ENCODE measurements at regions not wholly inside any gene's neighbourhood (a gene's known extent, or its start where the extent isn't known, plus 50 kb on each side); places are given as distances from the start of the nearest gene placed in this dataset.
"Not testable (repeated sequence)": the region's sequence is repeated elsewhere in the genome, so short reads cannot be mapped to it uniquely, and the experiment has no call there.

DNA sequence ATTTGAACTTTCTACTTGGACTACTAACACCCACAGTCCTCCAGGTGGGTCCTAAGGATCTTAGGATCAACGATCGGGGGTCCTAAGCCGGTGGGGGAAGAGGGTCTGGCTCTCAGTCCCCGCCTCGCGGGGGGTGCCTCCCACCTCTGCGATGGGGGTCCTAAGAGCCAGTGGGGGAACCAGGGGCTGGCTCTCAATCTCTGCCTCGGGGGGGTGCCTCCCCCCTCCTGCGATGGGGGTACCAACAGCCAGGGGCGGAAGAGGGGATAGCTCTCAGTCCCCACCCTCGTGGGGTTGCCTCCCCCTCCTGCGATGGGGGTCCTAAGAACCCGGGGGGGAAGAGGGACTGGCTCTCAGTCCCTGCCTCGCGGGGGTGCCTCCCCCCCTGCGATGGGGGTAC lies 165.3 kb downstream of the ATP6V0E2 start:
- not testable (repeated sequence) for ATAC-seq (replicated peaks in 6 of 8); H3K4me3 ChIP-seq; H3K4me1 ChIP-seq (replicated peaks in 1 of 2); H3K27ac ChIP-seq
- in situ Hi-C loops (cut with MboI; ENCODE audit: low pct_unique_long_range_greater_than_20kb in 2 of 9, low sequenced_read_pairs in 9 of 9, unreplicated experiment in 9 of 9): loop anchor here in 1 of 9 experiments (25.0 kb wide), 1 partner anchor 152 kb away; no protein-coding TSS in a partner anchor
- WGBS, 10 experiments: no CpG with 5 or more reads among the region's 16 CpGs

DNA sequence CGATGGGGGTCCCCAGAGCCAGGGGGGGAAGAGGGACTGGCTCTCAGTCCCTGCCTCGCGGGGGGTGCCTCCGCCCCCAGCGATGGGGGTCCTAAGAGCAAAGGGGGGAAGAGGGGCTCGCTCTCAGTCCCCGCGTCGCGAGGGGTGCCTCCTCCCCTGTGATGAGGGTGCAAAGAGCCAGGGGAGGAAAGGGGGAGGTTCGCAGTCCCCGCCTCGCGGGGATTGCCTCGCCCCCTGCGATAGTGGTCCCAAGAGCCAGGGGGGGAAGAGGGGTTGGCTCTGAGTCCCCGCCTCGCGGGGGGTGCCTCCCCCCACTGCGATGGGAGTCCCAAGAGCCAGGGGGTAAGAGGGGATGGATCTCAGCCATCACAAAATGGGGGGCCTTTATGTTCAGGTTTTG lies 168.5 kb downstream of the ATP6V0E2 start:
- in situ Hi-C loops (cut with MboI; ENCODE audit: low pct_unique_long_range_greater_than_20kb in 2 of 9, low sequenced_read_pairs in 9 of 9, unreplicated experiment in 9 of 9): loop anchor here in 1 of 9 experiments (25.0 kb wide), 1 partner anchor 155 kb away; no protein-coding TSS in a partner anchor
- H3K27ac ChIP-seq; H3K4me1 ChIP-seq (replicated peaks in 1 of 2); H3K4me3 ChIP-seq; ATAC-seq (replicated peaks in 6 of 8): not testable (repeated sequence)
- no CpG with 5 or more reads among the region's 20 CpGs for WGBS, 10 experiments

DNA sequence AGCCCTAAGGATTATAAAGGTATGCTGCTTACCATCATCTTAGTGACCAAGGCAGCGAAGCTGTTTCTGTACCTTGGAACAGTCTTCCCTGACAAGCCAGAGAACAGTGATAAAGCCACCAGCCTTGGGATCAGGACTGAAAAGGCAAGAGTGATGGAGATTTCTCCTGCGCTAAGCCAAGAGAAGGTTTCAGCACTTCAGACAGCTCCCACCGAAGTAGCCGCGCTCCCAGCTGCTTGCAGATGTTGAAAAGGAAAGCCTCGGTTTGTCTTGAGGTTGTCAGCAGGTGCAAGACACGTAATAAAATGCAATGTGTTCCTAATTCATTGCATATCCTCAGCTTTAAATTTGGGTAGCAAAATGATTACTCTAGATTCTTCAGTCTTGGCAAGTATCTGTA lies 171.0 kb downstream of the ATP6V0E2 start:
- not testable (repeated sequence) for H3K4me1 ChIP-seq (replicated peaks in 1 of 2); H3K4me3 ChIP-seq; H3K27ac ChIP-seq
- ATAC-seq (replicated peaks in 6 of 8): peak in 2 of 8 experiments; percentile 47 to 48
- in situ Hi-C loops (cut with MboI; ENCODE audit: low pct_unique_long_range_greater_than_20kb in 2 of 9, low sequenced_read_pairs in 9 of 9, unreplicated experiment in 9 of 9): loop anchor here in 1 of 9 experiments (25.0 kb wide), 1 partner anchor 157 kb away; no protein-coding TSS in a partner anchor
- WGBS, 10 experiments: 0 to 19% (median 0%) methylated on average over 1 to 7 of the region's 7 CpGs; no CpG with 5 or more reads in 2 of the 10 experiments

DNA sequence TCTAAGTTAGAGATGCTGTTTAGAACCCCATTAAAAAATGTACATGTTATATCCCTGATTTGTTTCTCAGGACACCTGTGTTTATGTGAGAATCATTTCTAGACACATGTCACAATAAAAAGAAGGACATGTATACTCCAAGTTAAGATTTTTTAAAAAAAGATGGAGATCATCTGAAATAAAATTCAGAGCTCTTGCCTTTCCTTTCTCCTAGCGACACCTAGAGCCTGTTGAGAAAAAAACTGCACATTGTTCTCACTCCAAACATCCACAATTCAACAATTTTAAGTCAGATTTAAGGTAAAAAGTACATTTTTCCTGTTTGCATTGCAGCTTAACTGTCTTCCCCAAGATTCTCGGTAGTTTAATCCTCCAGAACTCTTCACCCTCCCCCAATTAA lies 171.8 kb downstream of the ATP6V0E2 start:
- in situ Hi-C loops (cut with MboI; ENCODE audit: low pct_unique_long_range_greater_than_20kb in 2 of 9, low sequenced_read_pairs in 9 of 9, unreplicated experiment in 9 of 9): loop anchor here in 1 of 9 experiments (25.0 kb wide), 1 partner anchor 158 kb away; no protein-coding TSS in a partner anchor
- 0% methylated on average over 1 of the region's 2 CpGs; no CpG with 5 or more reads in 8 of the 10 experiments for WGBS, 10 experiments
- ATAC-seq (replicated peaks in 6 of 8): not testable (repeated sequence)

DNA sequence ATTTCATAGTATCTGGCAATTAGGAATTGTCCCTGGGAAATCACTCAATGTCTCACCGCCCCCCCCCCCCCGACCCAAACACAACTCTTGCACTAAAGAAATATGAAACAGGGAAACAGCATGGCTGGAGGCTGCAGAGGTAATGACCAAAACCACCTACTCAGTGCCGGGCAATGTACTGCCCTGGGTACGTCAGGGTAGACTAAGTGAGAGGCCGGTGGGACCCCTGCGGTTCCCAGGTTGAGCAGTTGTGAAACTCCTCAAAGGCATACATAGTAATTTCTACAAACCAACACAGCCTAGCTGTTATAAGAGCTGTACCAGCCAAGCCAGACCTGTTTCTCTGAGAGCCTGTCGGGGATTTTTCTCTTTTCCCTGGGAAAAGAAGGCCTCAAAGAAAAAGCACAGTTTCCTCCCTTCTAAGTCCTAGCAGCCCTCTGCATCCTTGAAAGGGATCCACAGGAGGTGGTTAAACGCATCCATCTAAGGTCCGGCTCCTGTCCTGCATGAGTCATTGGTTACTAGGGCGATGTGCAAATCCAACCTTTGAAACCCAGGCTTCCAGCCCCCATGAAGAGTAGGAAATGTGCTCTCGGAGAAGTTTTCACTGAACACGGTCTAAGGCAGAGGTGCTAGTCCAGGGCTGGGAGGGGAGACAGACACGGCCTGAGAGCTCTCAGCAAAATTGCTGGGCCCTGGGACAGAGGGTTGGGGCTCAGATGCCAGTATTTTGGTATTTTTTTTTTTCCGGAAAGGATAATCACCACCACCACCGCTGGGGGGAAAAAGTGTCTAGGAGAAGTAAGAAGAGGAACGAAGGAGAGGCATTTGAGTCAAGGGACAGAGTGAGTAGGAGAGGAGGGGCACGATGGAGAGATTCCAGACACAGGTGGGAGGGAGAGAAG lies 172.8 kb downstream of the ATP6V0E2 start:
- peak in 4 of 8 experiments; percentile 1 to 19 (median 4) for ATAC-seq (replicated peaks in 6 of 8)
- H3K4me1 ChIP-seq (replicated peaks in 1 of 2); H3K27ac ChIP-seq: not testable (repeated sequence)
- peak overlapping the region in 1 of 5 donors; percentile 11 for H3K4me3 ChIP-seq
- no CpG with 5 or more reads among the region's 17 CpGs for WGBS, 10 experiments
- in situ Hi-C loops (cut with MboI; ENCODE audit: low pct_unique_long_range_greater_than_20kb in 2 of 9, low sequenced_read_pairs in 9 of 9, unreplicated experiment in 9 of 9): loop anchor here in 1 of 9 experiments (25.0 kb wide), 1 partner anchor 159 kb away; no protein-coding TSS in a partner anchor

More for the DNA sequence above, 171.8 kb downstream of the ATP6V0E2 start:
- not testable (repeated sequence) for H3K4me1 ChIP-seq (replicated peaks in 1 of 2); H3K4me3 ChIP-seq; H3K27ac ChIP-seq

DNA sequence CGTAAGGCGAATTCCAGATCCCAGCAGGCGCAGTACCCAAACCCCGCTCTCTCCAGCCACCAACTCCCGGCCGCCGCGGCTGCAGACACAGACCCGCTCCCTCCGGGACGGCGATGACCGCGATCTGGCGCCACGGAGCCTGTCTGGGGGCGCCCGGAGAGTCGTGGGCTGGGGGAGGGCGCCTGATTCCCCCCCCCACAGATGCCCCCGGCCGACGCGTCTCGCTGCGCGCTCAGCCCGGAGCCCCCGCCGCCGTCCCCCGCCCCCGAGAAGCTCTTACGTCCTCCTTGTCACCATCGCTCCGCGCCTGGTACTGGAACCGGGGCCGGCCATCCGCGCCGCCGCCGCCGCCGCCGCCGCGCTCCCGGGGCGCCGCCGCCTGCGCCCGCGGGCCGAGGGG lies 173.6 kb downstream of the ATP6V0E2 start:
- not testable (repeated sequence) for H3K4me1 ChIP-seq (replicated peaks in 1 of 2); H3K27ac ChIP-seq
- WGBS, 10 experiments: no CpG with 5 or more reads among the region's 57 CpGs
- in situ Hi-C loops (cut with MboI; ENCODE audit: low pct_unique_long_range_greater_than_20kb in 2 of 9, low sequenced_read_pairs in 9 of 9, unreplicated experiment in 9 of 9): loop anchor here in 1 of 9 experiments (25.0 kb wide), 1 partner anchor 160 kb away; no protein-coding TSS in a partner anchor
- peak overlapping the region; percentile 31 to 55 (median 45) for H3K4me3 ChIP-seq
- peak in 5 of 8 experiments; percentile 45 to 51 (median 47) for ATAC-seq (replicated peaks in 6 of 8)

DNA sequence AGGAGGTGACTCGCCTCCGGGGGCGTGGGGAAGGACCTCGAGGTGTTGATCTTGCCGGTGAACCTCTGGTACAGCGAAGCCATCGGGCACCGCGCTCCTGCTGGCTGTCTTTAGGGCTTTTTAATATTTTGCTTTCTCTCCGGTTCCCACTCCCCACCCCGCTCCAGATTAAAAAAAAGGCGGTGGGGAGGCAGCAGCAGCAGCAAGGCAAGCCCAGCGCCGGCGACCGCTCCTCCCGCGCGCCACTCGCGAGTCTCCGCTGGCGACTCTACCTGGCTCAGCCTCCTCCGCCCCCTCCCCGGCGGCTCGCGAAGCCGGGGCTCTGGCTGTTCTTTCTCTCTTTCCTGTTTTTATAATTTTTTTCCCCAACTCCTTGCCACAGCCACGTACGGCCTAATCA lies 174.0 kb downstream of the ATP6V0E2 start:
- H3K27ac ChIP-seq; H3K4me1 ChIP-seq (replicated peaks in 1 of 2): not testable (repeated sequence)
- in situ Hi-C loops (cut with MboI; ENCODE audit: low pct_unique_long_range_greater_than_20kb in 2 of 9, low sequenced_read_pairs in 9 of 9, unreplicated experiment in 9 of 9): loop anchor here in 1 of 9 experiments (25.0 kb wide), 1 partner anchor 160 kb away; no protein-coding TSS in a partner anchor
- peak in 5 of 8 experiments; percentile 20 to 59 (median 38) for ATAC-seq (replicated peaks in 6 of 8)
- H3K4me3 ChIP-seq: peak overlapping the region; percentile 31 to 55 (median 45)
- 0% methylated on average over 2 to 3 of the region's 31 CpGs; no CpG with 5 or more reads in 8 of the 10 experiments for WGBS, 10 experiments

DNA sequence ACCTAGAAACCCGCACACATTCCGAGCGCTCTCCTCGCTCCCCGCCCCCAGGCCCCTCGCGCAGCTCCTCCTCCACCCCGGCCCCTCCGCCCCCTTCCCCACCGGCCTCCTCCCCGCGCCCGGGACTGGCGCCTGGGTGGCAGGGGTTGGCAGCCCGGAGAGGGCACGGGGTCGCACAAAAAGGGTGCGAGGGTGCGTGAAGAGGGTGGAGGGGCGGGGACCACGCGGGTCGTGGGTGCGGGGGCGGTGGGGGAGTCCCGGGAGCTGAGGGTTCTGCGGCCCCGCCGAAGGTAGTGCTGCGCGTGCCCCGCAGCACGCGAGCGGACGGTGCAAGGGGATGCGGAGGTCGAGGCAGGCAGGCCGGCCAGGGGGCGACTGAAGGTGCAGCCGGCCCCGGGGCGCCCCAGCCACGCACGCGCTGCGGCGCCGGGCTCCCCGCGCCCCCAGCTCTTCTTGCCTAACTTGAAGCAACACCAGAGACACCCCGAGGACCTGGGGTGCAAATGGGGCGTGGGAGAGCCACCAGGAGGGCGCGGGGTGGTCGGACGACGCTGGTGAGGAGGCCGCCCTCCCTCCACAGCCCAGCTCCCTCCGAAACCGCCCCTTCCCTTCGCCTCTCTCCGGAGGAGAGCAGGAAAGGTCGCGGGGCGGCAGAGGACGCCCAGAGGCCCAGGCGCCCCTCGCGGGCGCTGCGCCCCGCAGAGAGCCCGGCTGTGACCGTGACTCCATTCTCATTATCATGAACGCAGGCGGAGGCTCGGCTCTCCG lies 174.7 kb downstream of the ATP6V0E2 start:
- 0% methylated on average over 1 of the region's 79 CpGs; no CpG with 5 or more reads in 9 of the 10 experiments for WGBS, 10 experiments
- in situ Hi-C loops (cut with MboI; ENCODE audit: low pct_unique_long_range_greater_than_20kb in 2 of 9, low sequenced_read_pairs in 9 of 9, unreplicated experiment in 9 of 9): loop anchor here in 1 of 9 experiments (25.0 kb wide), 1 partner anchor 161 kb away; no protein-coding TSS in a partner anchor
- peak overlapping the region; percentile 31 to 55 (median 45) for H3K4me3 ChIP-seq
- ATAC-seq (replicated peaks in 6 of 8): peak in 6 of 8 experiments; percentile 52 to 63 (median 60)
- not testable (repeated sequence) for H3K27ac ChIP-seq; H3K4me1 ChIP-seq (replicated peaks in 1 of 2)

DNA sequence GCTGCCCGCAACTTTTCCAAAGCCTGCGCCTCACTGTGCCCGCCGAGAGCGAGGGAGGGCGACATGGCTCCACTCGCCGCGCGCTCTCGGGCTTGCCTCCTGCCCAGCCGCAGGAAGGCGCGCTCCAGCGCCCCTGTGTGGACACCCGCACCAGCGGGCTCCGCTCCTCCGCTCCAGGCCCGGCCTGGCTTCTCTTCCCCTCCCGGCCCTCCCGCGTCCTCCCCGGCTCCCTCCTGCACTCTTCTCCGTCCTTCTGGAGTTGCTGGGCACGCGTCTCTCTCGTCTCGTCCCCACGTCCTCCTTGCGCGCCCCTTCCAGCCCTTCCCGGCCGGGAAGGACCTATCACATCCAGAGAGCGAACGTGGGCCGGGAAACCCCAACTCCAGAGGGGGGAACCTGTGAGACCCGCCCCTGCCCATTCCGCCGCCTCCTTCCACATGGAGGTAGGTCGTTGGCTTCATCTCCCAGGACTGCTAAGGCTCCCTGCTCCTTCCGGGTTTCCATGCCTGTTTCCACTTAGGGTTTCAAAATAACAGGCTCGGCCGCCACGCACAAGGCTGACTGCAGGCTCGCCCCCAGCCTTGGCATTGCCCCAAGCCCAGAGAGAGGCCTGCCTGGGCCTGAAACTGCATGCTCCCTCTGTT lies 175.4 kb downstream of the ATP6V0E2 start:
- H3K4me1 ChIP-seq (replicated peaks in 1 of 2); H3K27ac ChIP-seq: not testable (repeated sequence)
- peak; percentile 52 to 95 (median 87) for ATAC-seq (replicated peaks in 6 of 8)
- in situ Hi-C loops (cut with MboI; ENCODE audit: low pct_unique_long_range_greater_than_20kb in 2 of 9, low sequenced_read_pairs in 9 of 9, unreplicated experiment in 9 of 9): loop anchor here in 1 of 9 experiments (25.0 kb wide), 1 partner anchor 162 kb away; no protein-coding TSS in a partner anchor
- H3K4me3 ChIP-seq: peak overlapping the region; percentile 31 to 55 (median 45)
- 67% methylated on average over 5 of the region's 46 CpGs; no CpG with 5 or more reads in 9 of the 10 experiments for WGBS, 10 experiments

DNA sequence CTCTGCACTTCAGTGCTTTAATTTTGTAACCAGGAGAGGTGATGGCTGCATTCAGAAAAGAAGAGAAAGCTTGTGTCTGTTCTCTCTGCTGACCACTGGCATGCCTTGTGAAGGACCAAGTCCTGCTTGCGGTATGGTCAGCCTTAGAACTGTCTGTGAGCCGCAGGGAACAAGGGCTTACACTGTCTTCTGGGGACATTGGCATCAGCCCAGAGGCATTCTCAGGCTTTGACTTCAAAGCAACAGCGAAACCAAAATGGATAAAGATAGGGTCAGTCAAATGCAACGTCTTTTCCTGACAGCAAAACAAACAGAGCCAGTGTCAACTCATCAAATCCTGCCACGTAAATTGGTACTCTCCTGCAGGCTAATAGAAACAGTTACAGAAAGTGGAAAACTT lies 179.6 kb downstream of the ATP6V0E2 start:
- WGBS, 10 experiments: 0 to 40% (median 37%) methylated on average over 1 to 3 of the region's 5 CpGs; no CpG with 5 or more reads in 7 of the 10 experiments
- H3K27ac ChIP-seq; in situ Hi-C loops (cut with MboI; ENCODE audit: low pct_unique_long_range_greater_than_20kb in 2 of 9, low sequenced_read_pairs in 9 of 9, unreplicated experiment in 9 of 9); H3K4me3 ChIP-seq; H3K4me1 ChIP-seq (replicated peaks in 1 of 2); ATAC-seq (replicated peaks in 6 of 8): not testable (repeated sequence)

DNA sequence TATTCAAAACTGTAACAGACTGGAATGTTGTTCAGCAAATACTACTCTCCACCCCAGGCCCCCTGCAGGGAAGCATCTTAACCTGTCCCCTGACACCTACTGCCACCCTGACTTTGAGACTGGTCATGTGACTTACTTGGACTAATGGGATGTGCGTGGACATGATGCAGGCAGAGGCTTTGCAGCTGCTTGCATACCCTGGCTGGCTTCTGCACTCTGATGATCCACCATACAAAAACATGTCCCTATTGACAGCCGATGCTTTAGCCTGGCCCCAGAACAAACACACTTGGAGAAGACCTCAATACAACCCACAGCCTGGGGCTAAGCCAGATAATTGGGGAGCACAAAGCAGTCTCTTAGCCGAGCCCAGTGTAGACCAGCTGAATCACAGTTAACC lies 180.5 kb downstream of the ATP6V0E2 start:
- H3K4me3 ChIP-seq; H3K4me1 ChIP-seq (replicated peaks in 1 of 2); in situ Hi-C loops (cut with MboI; ENCODE audit: low pct_unique_long_range_greater_than_20kb in 2 of 9, low sequenced_read_pairs in 9 of 9, unreplicated experiment in 9 of 9); H3K27ac ChIP-seq: not testable (repeated sequence)
- peak in 1 of 8 experiments; percentile 31 for ATAC-seq (replicated peaks in 6 of 8)
- WGBS, 10 experiments: 0% methylated on average over 2 of the region's 3 CpGs; no CpG with 5 or more reads in 9 of the 10 experiments
